Activated gamma-delta T cell treated with anti-CD3 and anti-CD28 coated beads, Interleukin-2, amount 50 U/mL, for 16 hours (primary cell): ENCODE measurements at regions not wholly inside any gene's neighbourhood (a gene's known extent, or its start where the extent isn't known, plus 50 kb on each side); places are given as distances from the start of the nearest gene placed in this dataset.
A peak's percentile ranks its signal among the peaks of the same experiment; 100 is the strongest.

ENCODE experiments used
- DNase-seq: peaks from one replicate; pipeline ENCODE4 v3.0.0-alpha.2; 2020; ENCODE audit warnings: low read depth

- no peak for DNase-seq
Measured at GRCh38 chr1:84759756-84760155, 69.5 kb upstream of the SSX2IP start.

- DNase-seq, result no peak
Measured at GRCh38 chr1:84758968-84759491, 68.8 kb upstream of the SSX2IP start.

GRCh38 chr1:84758476-84758875, 68.2 kb upstream of the SSX2IP start:
- DNase-seq, result no peak

GRCh38 chr1:84757301-84757700, 67.0 kb upstream of the SSX2IP start:
- DNase-seq, result no peak

- no peak for DNase-seq
Measured at GRCh38 chr1:84756455-84757082, 66.3 kb upstream of the SSX2IP start.

GRCh38 chr1:84756001-84756400, 65.7 kb upstream of the SSX2IP start:
- no peak for DNase-seq

- DNase-seq, result no peak
Measured at GRCh38 chr1:84755216-84755615, 65.0 kb upstream of the SSX2IP start.

GRCh38 chr1:84754386-84754703, 64.1 kb upstream of the SSX2IP start:
- DNase-seq, result no peak

GRCh38 chr1:84753516-84754385, 63.5 kb upstream of the SSX2IP start:
- DNase-seq, result peak; percentile 71

GRCh38 chr1:84750110-84750730, 60.0 kb upstream of the SSX2IP start:
- DNase-seq, result no peak

- no peak for DNase-seq
Measured at GRCh38 chr1:84749427-84749826, 59.2 kb upstream of the SSX2IP start.

- no peak for DNase-seq
Measured at GRCh38 chr1:84748364-84748763, 58.1 kb upstream of the SSX2IP start.

GRCh38 chr1:84745857-84746256, 55.6 kb upstream of the SSX2IP start:
- DNase-seq, result no peak

GRCh38 chr1:84743896-84744295, 53.6 kb upstream of the SSX2IP start:
- no peak for DNase-seq

- no peak for DNase-seq
Measured at GRCh38 chr1:84742653-84743052, 52.4 kb upstream of the SSX2IP start.

- no peak for DNase-seq
Measured at GRCh38 chr1:84740050-84740714, 49.9 kb upstream of the SSX2IP start.
